NCI-H510A (cell line): ENCODE measurements at regions not wholly inside any gene's neighbourhood (a gene's known extent, or its start where the extent isn't known, plus 50 kb on each side); places are given as distances from the start of the nearest gene placed in this dataset.

Experiments used
- DNase-seq: peaks from one replicate; lab custom pipeline; 2025; lab: John Stamatoyannopoulos, UW

DNA sequence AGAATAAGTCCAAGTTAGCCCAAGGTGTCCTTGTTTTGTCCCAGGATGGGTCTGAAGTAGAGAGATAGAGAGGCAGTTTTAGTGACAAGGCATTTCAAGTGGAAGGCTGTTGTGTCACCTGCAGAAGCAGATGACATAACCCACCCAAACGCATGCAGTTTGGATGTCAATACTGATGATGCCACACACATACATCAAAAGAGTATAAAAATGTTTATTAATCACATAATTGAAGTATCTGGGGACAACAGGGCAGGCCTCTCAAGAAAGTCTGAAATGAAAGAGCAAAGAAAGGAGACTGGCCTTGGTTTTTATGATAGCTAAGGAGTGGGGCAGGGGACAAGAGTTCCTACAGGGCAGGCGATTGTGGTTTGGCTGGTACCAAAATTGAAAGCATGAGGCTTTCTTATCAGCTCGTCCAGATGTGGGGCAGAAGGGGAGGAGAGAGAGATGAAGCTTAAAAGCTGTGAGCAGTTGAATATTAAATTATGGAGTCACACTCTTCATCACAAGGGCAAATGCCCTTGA lies 78.4 kb upstream of the TSPAN8 start:
- DNase-seq = no peak

DNA sequence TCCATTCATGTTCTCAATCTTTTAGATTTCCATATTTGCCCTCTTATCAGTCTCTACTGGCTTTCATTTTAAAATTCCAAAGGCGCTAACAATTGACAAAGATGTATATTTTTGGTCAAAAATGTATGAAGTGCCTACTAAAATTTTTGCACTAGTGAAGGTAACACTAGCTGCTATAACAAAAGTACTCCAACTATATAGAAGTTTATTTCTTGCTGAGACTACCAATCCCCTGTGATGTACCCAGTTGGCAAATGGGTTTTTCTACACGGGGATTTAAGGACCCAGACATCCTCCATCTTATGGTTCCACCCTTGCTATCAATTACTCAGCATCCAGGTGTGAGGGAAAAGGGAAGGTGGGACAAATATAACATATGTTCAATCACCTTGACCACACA lies 75.3 kb upstream of the TSPAN8 start:
- DNase-seq = no peak

DNA sequence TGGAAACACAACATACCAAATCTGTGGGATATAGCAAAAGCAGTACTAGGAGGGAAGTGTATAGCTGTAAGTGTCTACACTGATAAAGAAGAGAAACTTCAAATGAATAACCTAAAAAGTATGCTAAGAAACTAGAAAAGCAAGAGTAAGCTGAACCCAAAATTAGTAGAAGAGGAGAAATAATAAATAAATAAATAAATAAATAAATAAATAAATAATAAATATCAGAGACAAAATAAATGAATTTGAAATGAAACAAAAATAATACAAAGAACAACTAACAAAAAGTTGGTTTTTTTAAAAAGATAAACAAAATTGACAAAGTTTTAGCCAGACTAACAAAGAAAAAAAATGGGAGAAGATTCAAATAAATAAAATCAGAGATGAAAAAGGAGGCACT lies 72.7 kb upstream of the TSPAN8 start:
- DNase-seq = no peak

DNA sequence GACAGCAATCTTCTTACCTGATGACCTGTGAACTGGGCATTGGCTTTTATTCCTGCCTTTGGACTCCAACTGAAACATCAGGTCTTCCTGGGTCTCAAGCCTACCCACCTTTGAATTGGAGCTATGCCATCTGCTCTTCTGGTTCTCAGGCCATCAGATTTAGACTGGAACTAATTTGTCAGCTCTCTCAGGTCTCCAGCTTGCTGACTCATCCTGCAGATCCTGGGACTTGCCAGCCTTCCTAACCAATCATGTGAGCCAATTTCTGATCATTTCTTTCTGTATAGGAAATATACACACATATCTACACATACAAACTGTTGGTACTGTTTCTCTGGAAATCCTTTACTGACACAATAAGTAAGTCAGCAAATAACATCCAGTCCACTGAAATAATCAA lies 65.3 kb upstream of the TSPAN8 start:
- no peak for DNase-seq

DNA sequence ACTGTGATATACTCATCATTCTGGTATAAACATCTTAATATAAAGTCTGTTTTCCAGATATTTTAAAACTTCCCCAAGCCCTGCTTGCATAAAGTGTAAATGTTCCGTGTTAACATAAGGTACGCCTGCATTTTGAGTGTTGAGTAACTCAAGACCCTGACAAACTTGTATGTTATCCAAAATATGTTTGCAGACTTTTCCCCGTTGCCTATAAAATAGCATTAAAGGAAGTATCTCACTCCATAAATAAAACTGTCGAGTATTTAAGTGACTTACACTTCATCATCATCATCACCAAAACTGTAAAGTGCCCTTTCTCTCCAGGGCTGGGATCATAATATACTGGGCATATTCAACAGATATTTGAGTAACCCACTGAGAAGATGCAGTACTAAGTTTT lies 64.6 kb upstream of the TSPAN8 start:
- DNase-seq = no peak

DNA sequence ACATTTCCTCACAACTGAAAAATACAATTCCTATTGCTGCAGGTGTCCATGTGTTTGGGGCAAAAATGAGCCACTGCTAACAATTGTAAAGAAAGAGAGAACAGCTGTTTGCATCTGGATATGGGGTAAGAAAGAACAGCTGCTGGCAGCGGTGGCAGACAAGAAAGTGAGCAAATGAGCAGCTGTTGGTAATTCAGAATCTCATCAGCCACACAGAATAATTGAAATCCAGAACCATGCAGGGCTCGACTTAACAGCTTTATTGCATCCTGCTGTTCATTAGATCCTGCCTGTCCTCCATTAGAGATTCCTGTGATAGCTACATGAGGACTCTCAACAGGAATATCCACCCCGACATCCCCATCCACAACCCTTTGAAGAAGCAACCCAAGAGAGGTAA lies 62.5 kb upstream of the TSPAN8 start:
- no peak for DNase-seq

DNA sequence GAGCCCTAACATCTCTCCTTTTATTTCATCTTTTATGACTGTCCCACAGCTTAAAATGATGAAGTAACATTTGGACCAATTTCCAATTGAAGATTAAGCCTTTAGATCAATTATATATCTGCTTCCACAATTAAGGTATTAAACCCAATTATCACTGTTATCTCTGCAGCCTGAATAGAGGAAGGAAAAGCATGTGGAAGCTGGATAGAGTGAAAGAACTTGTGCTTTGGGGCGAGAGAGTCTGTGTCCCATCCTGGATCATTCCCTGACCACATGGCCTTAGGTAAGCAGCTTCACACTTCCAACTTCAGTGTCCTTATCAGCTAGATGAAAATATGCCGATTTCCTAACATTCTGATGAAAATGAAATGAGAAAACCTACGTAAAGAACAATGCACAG lies 61.4 kb upstream of the TSPAN8 start:
- no peak for DNase-seq

DNA sequence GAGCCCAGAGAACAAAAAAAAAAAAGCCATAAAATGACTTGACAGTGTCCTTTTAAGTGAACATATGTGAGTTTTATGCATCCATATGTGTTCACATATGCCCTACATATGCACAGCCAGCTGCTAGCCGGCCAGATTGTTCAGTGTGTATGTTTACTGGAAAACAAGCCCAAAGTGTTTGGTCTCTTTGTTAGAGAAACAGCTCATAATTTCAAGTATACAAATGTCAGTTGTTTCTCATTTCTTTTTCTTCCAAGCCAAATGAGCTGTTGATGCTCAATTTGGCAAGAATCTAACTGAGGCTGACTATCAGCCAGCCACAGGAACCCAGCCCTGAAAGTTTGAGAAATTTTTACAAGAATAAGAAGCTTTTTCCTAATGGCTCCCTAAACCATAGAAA lies 60.8 kb upstream of the TSPAN8 start:
- no peak for DNase-seq

DNA sequence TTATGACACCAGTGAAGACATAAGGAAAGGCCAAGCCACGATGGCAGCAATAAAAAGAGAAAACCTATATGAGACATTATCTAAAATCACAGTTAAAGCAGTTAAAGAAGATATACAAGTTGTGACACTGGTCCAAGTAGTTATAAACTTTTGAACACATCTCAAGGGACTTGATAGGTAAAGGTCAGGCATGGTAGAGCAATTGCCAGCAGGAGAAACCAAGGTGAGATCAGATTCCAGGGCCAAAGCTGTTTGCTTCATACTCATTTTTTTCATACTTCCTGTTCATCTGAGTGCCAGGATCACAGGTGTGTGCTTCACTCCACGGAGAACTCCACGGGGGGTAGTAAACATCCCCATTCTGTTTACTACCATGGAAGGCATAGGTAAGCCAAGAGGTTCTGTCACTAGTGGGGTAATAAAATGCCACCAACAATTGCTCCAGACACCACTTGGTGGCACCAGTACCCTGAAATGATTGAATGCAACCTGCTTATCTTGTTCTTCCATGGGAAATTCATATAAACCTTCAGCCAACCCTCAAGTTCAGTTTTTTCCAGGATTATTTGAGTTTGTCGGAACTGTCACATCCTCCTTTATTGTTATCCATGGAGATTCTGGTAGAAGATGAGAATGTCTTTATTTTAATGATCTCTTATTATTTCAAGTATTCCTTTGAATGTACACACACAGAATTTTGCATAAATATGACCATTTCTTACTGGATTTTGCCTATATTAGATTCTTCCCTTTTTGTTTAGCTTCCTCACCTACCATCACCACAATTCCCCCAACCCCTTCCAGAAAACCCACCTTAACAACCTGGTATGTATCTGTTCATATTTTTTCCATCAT lies 59.2 kb upstream of the TSPAN8 start:
- no peak for DNase-seq

DNA sequence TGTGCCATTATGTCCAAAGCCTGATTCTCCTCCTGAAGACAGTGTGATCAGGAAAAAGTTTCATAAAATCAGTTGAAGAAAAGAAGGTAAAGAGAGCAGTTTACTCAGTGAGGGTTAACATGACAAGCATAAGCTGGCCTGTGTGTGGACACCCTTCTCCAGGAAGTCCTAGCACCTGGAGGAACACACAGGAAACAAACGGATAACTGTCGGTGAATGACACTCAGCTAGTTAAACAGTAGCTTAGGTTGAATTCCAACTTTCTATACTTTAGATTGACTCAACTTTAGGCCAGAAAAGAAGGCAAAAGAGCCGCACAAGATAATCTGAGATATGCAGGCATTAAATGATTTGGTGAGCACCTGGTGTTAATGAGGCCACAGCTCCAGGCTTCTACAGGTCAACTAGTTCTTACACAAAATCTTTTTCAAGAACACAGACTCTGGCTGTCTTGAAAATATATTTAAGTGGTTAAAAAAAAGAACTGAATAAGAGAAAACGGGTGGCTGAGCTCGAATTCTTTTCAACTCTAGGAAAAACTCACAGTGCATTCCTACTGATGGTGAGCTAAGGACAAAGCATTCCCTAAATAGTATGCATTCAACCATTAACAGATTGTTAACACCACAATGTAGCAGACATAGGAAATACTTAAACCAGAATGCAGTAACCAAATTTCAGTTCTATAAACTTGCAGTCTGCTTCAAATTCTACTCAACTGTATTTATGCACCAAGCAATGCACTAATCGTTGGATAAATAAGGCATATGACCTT lies 56.9 kb upstream of the TSPAN8 start:
- DNase-seq = no peak

DNA sequence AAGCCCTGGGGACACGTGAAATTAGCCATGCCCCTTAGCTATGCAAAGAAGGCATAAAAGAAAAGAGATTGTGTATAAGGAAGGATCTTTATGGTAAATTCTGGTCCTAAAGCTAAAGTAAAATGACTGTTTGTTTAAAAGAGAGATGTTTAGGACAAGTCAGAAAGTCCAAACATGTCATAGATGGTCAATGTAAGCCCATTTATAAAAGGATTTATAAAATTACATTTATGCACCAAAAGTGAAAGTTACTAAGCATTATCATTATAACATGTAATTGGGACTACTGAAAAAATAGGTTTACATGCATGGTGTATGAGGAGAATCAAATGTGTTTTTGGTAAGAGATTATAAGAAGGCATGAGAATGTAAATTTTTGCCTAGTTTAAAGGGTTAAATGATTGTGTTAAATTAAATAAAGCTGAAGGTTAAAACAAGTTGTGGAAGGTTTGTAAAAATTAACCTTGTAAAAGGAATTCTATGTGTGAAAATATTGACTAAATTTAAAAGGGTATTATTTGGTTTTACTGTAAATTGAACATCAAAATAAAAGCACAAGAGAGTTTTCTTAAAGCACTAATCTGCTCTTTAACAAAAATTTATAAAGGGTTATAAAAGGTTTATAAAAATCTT lies 50.4 kb upstream of the TSPAN8 start:
- DNase-seq = no peak
